Thoracic aorta (tissue), 2 donors: ENCODE measurements at regions not wholly inside any gene's neighbourhood (a gene's known extent, or its start where the extent isn't known, plus 50 kb on each side); places are given as distances from the start of the nearest gene placed in this dataset.

Experiments used
- ATAC-seq: fragments of 150-250 bp; one replicate; pipeline ENCODE4 v1.8.0; 2017; ENCODE audit warnings: low read depth; ENCODE audit not compliant: insufficient number of reproducible peaks, low FRiP score
- DNase-seq: peaks from one replicate; pipeline ENCODE4 v3.0.0-alpha.2; 2020; ENCODE audit warnings: low spot score
- H3K27ac ChIP-seq, 2 donors: fragments of 200-600 bp; sonication (generic); 1 replicate in 1 of 2; 2 replicates in 1 of 2; pipeline ENCODE4 v1.5.1; 2016; ENCODE audit warnings: mild to moderate bottlenecking in 2 of 2, moderate library complexity in 2 of 2
- H3K27me3 ChIP-seq: fragments of 200-600 bp; sonication (generic); replicated peaks from 2 replicates; pipeline ENCODE4 v1.6.0; 2016; ENCODE audit warnings: mild to moderate bottlenecking; ENCODE audit not compliant: insufficient read depth
- H3K36me3 ChIP-seq: fragments of 200-600 bp; sonication (generic); one replicate; pipeline ENCODE4 v1.5.1; 2016
- H3K4me1 ChIP-seq, 2 donors: fragments of 200-600 bp; sonication (generic); 1 replicate in 1 of 2; 2 replicates in 1 of 2; pipeline versions ENCODE4 v1.5.1 to v1.6.0; 2016; ENCODE audit warnings: low read depth in 2 of 2, mild to moderate bottlenecking in 1 of 2; ENCODE audit not compliant: control insufficient read depth in 1 of 2
- H3K4me3 ChIP-seq: fragments of 200-600 bp; sonication (generic); 2 replicates; pipeline ENCODE4 v1.5.1; 2016; ENCODE audit warnings: mild to moderate bottlenecking
- H3K9me3 ChIP-seq: fragments of 200-600 bp; sonication (generic); 2 replicates; pipeline ENCODE4 v1.5.1; 2016
- CTCF ChIP-seq: fragments of 200-600 bp; sonication (generic); IDR thresholded peaks from one replicate; pipeline ENCODE4 v1.5.1; 2019; ENCODE audit warnings: antibody characterized with exemption

- TF ChIP-seq CTCF, result peak; percentile 25
- H3K27me3 ChIP-seq, result no peaks in the 10 kb centered on the region
- H3K36me3 ChIP-seq, result no peaks in the 10 kb centered on the region
- H3K9me3 ChIP-seq, result no peaks in the 10 kb centered on the region
- peak; percentile 72 for ATAC-seq
- peaks cover 0 to 16% of the 10 kb centered on the region in 2 donors for H3K4me1 ChIP-seq
- DNase-seq, result no peak
- peak overlapping the region; percentile 72 for H3K4me3 ChIP-seq
- peak overlapping the region; percentile 39 to 47 for H3K27ac ChIP-seq
Observed at GRCh38 chr11:70568035-70568813, 169.9 kb downstream of the CTTN start.

GRCh38 chr11:70568814-70569617 lies 170.7 kb downstream of the CTTN start:
- no peak for TF ChIP-seq CTCF
- no peak for DNase-seq
- H3K27me3 ChIP-seq, result no peaks in the 10 kb centered on the region
- H3K4me3 ChIP-seq, result peak overlapping the region; percentile 72
- ATAC-seq, result no peak
- H3K9me3 ChIP-seq, result no peaks in the 10 kb centered on the region
- H3K27ac ChIP-seq, result no peak overlapping the region
- peaks cover 0 to 16% of the 10 kb centered on the region in 2 donors for H3K4me1 ChIP-seq
- H3K36me3 ChIP-seq, result no peaks in the 10 kb centered on the region

- H3K36me3 ChIP-seq, result no peaks in the 10 kb centered on the region
- no peak for TF ChIP-seq CTCF
- DNase-seq (no peak), ATAC-seq (no peak)
- no peaks in the 10 kb centered on the region for H3K9me3 ChIP-seq
- no peaks in the 10 kb centered on the region for H3K27me3 ChIP-seq
- H3K27ac ChIP-seq, result no peak overlapping the region
- peaks cover 0 to 16% of the 10 kb centered on the region in 2 donors for H3K4me1 ChIP-seq
- no peak overlapping the region for H3K4me3 ChIP-seq
Observed at GRCh38 chr11:70569618-70569890, 171.2 kb downstream of the CTTN start.

- H3K4me3 ChIP-seq, result no peak overlapping the region
- no peak overlapping the region for H3K27ac ChIP-seq
- no peak for ATAC-seq
- no peaks in the 10 kb centered on the region for H3K27me3 ChIP-seq
- H3K9me3 ChIP-seq, result no peaks in the 10 kb centered on the region
- no peak for DNase-seq
- H3K4me1 ChIP-seq, result peaks cover 0 to 16% of the 10 kb centered on the region in 2 donors
- no peak for TF ChIP-seq CTCF
- H3K36me3 ChIP-seq, result no peaks in the 10 kb centered on the region
Observed at GRCh38 chr11:70569996-70570692, 171.8 kb downstream of the CTTN start.
